Vagina (tissue), 2 donors: ENCODE measurements at regions not wholly inside any gene's neighbourhood (a gene's known extent, or its start where the extent isn't known, plus 50 kb on each side); places are given as distances from the start of the nearest gene placed in this dataset.

Source experiments
- POLR2A ChIP-seq, 2 donors: fragments of 450-650 bp; IDR thresholded peaks; one replicate each; pipeline ENCODE4 v1.6.1; 2017; ENCODE audit warnings: antibody characterized with exemption in 2 of 2, mild to moderate bottlenecking in 2 of 2, moderate library complexity in 2 of 2
- POLR2AphosphoS5 ChIP-seq, 2 donors: sonication (generic); formaldehyde crosslinking; IDR thresholded peaks; one replicate each; pipeline ENCODE4 v1.9.0; 2017; ENCODE audit warnings: antibody characterized with exemption in 2 of 2, mild to moderate bottlenecking in 2 of 2, low read depth in 1 of 2; ENCODE audit not compliant: insufficient read depth in 1 of 2
- TF ChIP-seq, protein P1 (sequence below), 3 experiments: fragments of 450-650 bp in 2 of 3; fragments of 200-600 bp in 1 of 3; sonication (generic) in 1 of 3; IDR thresholded peaks; one replicate each; pipeline ENCODE4 v1.5.1; 2017 to 2019; ENCODE audit warnings: antibody characterized with exemption in 3 of 3, mild to moderate bottlenecking in 2 of 3, moderate library complexity in 2 of 3

DNA sequence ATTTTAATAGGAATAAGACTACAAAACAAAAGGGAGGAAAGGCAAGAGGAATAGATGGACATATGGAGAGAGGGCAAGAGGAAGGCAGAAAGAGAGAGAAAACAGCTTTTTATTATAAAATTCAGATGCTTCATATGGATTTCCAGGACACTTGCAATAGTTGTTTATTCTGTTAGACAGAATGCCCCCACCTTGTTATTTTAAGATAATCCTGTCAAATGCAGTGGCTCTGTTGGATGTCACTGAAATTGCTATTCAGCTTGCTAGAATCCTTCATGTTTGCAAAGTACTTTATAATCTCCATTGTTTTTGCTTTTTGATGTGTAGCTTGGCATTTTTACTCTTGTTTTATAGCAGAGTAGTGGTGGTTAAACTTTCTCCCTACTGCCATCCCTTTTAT lies 432.4 kb upstream of the AZI2 start:
- TF ChIP-seq, protein P1, sequence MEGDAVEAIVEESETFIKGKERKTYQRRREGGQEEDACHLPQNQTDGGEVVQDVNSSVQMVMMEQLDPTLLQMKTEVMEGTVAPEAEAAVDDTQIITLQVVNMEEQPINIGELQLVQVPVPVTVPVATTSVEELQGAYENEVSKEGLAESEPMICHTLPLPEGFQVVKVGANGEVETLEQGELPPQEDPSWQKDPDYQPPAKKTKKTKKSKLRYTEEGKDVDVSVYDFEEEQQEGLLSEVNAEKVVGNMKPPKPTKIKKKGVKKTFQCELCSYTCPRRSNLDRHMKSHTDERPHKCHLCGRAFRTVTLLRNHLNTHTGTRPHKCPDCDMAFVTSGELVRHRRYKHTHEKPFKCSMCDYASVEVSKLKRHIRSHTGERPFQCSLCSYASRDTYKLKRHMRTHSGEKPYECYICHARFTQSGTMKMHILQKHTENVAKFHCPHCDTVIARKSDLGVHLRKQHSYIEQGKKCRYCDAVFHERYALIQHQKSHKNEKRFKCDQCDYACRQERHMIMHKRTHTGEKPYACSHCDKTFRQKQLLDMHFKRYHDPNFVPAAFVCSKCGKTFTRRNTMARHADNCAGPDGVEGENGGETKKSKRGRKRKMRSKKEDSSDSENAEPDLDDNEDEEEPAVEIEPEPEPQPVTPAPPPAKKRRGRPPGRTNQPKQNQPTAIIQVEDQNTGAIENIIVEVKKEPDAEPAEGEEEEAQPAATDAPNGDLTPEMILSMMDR (IDR thresholded peaks at IDR 0.05) = no peak
- TF ChIP-seq POLR2AphosphoS5 (IDR thresholded peaks at IDR 0.05; ENCODE audit: insufficient read depth in 1 of 2, low read depth in 1 of 2) (no peak), POLR2A (IDR thresholded peaks at IDR 0.05) (no peak)
